WTC11 (cell line): ENCODE measurements at regions not wholly inside any gene's neighbourhood (a gene's known extent, or its start where the extent isn't known, plus 50 kb on each side); places are given as distances from the start of the nearest gene placed in this dataset.

Experiments
- ATAC-seq: fragments of 200-7000 bp; cut with Tn5 transposase; 2 replicates; pipeline ENCODE4 v1.10.0; 2021; ENCODE audit warnings: mild to moderate bottlenecking, moderate library complexity
- CTCF ChIA-PET: fragments of 300-600 bp; sonication (Branson Sonifier 250); formaldehyde crosslinking; loops from one replicate; lab custom pipeline; 2021; ENCODE audit warnings: antibody characterized with exemption; lab: Charles Lee
- POLR2A ChIA-PET: fragments of 350-600 bp; sonication (Branson Sonifier 250); formaldehyde crosslinking; loops from one replicate; lab custom pipeline; 2021; ENCODE audit warnings: antibody characterized with exemption; lab: Charles Lee
- DNase-seq: peaks from one replicate; pipeline ENCODE4 v3.0.0; 2021; ENCODE audit warnings: low spot score
- H3K27ac Mint-ChIP-seq: 2 replicates; pipeline ENCODE4 v1.8.0; 2021; ENCODE audit warnings: mixed read lengths
- H3K27me3 Mint-ChIP-seq: 2 replicates; pipeline ENCODE4 v1.8.0; 2021; ENCODE audit warnings: low read depth, mild to moderate bottlenecking, moderate library complexity, mixed read lengths
- H3K36me3 Mint-ChIP-seq: 2 replicates; pipeline ENCODE4 v1.8.0; 2021; ENCODE audit warnings: mixed read lengths
- H3K4me1 Mint-ChIP-seq: 2 replicates; pipeline ENCODE4 v1.8.0; 2022; ENCODE audit warnings: mixed read lengths
- H3K4me3 Mint-ChIP-seq: 2 replicates; pipeline ENCODE4 v1.8.0; 2021; ENCODE audit warnings: mild to moderate bottlenecking, moderate library complexity, mixed read lengths
- H3K9me3 Mint-ChIP-seq: 2 replicates; pipeline ENCODE4 v1.8.0; 2021; ENCODE audit warnings: mixed read lengths
- ATF1 ChIP-seq: sonication (generic); formaldehyde crosslinking; IDR thresholded peaks from 2 replicates; pipeline ENCODE4 v1.8.1; 2023; ENCODE audit warnings: mild to moderate bottlenecking, moderate library complexity, missing genetic modification reagents
- CREM ChIP-seq: sonication (generic); formaldehyde crosslinking; IDR thresholded peaks from 2 replicates; pipeline ENCODE4 v1.8.1; 2022; ENCODE audit warnings: mild to moderate bottlenecking, missing genetic modification reagents, moderate library complexity
- ESRRA ChIP-seq: sonication (generic); formaldehyde crosslinking; IDR thresholded peaks from 2 replicates; pipeline ENCODE4 v1.8.1; 2022; ENCODE audit warnings: mild to moderate bottlenecking, missing genetic modification reagents, borderline replicate concordance
- GABPB1 ChIP-seq: sonication (generic); formaldehyde crosslinking; IDR thresholded peaks from 2 replicates; pipeline ENCODE4 v1.8.1; 2023; ENCODE audit warnings: mild to moderate bottlenecking, missing genetic modification reagents
- GRHL2 ChIP-seq: fragments of 250-450 bp; sonication (Bioruptor Pico); IDR thresholded peaks from 2 replicates; pipeline ENCODE4 v1.8.0; 2022; ENCODE audit warnings: mild to moderate bottlenecking, moderate library complexity; ENCODE audit not compliant: insufficient replicate concordance, severe bottlenecking
- IRF2 ChIP-seq: sonication (generic); formaldehyde crosslinking; IDR thresholded peaks from 2 replicates; pipeline ENCODE4 v1.8.0; 2022; ENCODE audit warnings: low read depth, missing genetic modification reagents, borderline replicate concordance
- MYBL2 ChIP-seq: sonication (generic); formaldehyde crosslinking; IDR thresholded peaks from 2 replicates; pipeline ENCODE4 v1.8.1; 2023; ENCODE audit warnings: mild to moderate bottlenecking, moderate library complexity, missing genetic modification reagents
- NR1H2 ChIP-seq: sonication (generic); formaldehyde crosslinking; IDR thresholded peaks from 2 replicates; pipeline ENCODE4 v1.9.0; 2021; ENCODE audit warnings: mild to moderate bottlenecking, moderate library complexity, missing genetic modification reagents
- RELA ChIP-seq: sonication (generic); formaldehyde crosslinking; IDR thresholded peaks from 2 replicates; pipeline ENCODE4 v1.8.1; 2022; ENCODE audit warnings: missing genetic modification reagents, mild to moderate bottlenecking, borderline replicate concordance
- SOX15 ChIP-seq: fragments of 250-450 bp; sonication (Bioruptor Pico); IDR thresholded peaks from 2 replicates; pipeline ENCODE4 v1.9.0; 2021; ENCODE audit warnings: mild to moderate bottlenecking
- TP53 ChIP-seq: sonication (generic); formaldehyde crosslinking; IDR thresholded peaks from 2 replicates; pipeline ENCODE4 v1.8.1; 2023; ENCODE audit warnings: mild to moderate bottlenecking, missing genetic modification reagents
- ZNF138 ChIP-seq: sonication (generic); formaldehyde crosslinking; conservative IDR thresholded peaks from 2 replicates; pipeline ENCODE4 v1.8.1; 2022; ENCODE audit warnings: mild to moderate bottlenecking, moderate library complexity, missing genetic modification reagents
- TF ChIP-seq, protein P1 (sequence below): sonication (generic); formaldehyde crosslinking; IDR thresholded peaks from 2 replicates; pipeline ENCODE4 v1.8.1; 2022; ENCODE audit warnings: mild to moderate bottlenecking, moderate library complexity, missing genetic modification reagents
- TF ChIP-seq, protein P2 (sequence below): sonication (generic); formaldehyde crosslinking; IDR thresholded peaks from 2 replicates; pipeline ENCODE4 v1.8.0; 2022; ENCODE audit warnings: mild to moderate bottlenecking, missing genetic modification reagents
- TF ChIP-seq, protein P3 (sequence below): fragments of 200-600 bp; IDR thresholded peaks from 2 replicates; pipeline ENCODE4 v1.8.0; 2022; ENCODE audit warnings: antibody characterized with exemption
- TF ChIP-seq, protein P4 (sequence below): sonication (generic); formaldehyde crosslinking; IDR thresholded peaks from 2 replicates; pipeline ENCODE4 v1.8.0; 2022; ENCODE audit warnings: missing genetic modification reagents
- TF ChIP-seq, protein P5 (sequence below): fragments of 250-450 bp; sonication (Bioruptor Pico); IDR thresholded peaks from 2 replicates; pipeline ENCODE4 v1.8.0; 2021; ENCODE audit warnings: mild to moderate bottlenecking
- TF ChIP-seq, protein P6 (sequence below): fragments of 250-450 bp; sonication (Bioruptor Pico); IDR thresholded peaks from 2 replicates; pipeline ENCODE4 v1.9.0; 2021; ENCODE audit warnings: moderate library complexity, mild to moderate bottlenecking, inconsistent platforms, borderline replicate concordance
- TF ChIP-seq, protein P7 (sequence below): sonication (generic); formaldehyde crosslinking; conservative IDR thresholded peaks from 2 replicates; pipeline ENCODE4 v1.8.1; 2023; ENCODE audit warnings: mild to moderate bottlenecking, low read depth, missing genetic modification reagents, moderate library complexity

DNA sequence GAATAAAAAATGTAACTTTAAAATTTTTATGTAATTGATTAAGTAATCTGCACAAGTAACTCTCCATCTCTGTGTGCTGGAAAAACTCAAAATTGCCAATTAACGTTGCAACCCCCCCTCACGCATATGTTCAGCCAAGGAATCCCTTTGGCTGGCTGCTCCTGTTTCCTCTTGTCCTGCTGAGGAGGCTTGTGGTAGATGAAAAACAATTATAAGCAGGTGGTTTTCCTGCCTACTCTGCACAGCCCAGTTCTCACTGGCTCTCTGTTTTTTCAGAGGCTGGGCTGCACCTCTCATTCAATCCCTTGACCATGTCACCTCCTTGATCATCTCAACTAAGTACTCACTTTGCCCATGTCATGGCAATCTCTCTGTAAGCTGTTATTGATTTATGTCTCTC, 1068.4 kb downstream of the ARAP2 start:
- peaks cover 10% of the 10 kb centered on the region for H3K4me1 Mint-ChIP-seq
- ChIA-PET CTCF (no interaction called here), POLR2A (no interaction called here)
- no peak overlapping the region for H3K27ac Mint-ChIP-seq
- TF ChIP-seq TP53 (no peak), IRF2 (CRISPR knock-in tag) (no peak)
- TF ChIP-seq, protein P1, sequence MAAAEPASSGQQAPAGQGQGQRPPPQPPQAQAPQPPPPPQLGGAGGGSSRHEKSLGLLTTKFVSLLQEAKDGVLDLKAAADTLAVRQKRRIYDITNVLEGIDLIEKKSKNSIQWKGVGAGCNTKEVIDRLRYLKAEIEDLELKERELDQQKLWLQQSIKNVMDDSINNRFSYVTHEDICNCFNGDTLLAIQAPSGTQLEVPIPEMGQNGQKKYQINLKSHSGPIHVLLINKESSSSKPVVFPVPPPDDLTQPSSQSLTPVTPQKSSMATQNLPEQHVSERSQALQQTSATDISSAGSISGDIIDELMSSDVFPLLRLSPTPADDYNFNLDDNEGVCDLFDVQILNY (CRISPR knock-in tag) = no peak
- H3K4me3 Mint-ChIP-seq = no peak overlapping the region
- H3K9me3 Mint-ChIP-seq = no peaks in the 10 kb centered on the region
- ATAC-seq = peak; percentile 56
- H3K36me3 Mint-ChIP-seq = no peaks in the 10 kb centered on the region
- DNase-seq = no peak
- H3K27me3 Mint-ChIP-seq = no peaks in the 10 kb centered on the region; the same call in 1 of the 2 replicates

DNA sequence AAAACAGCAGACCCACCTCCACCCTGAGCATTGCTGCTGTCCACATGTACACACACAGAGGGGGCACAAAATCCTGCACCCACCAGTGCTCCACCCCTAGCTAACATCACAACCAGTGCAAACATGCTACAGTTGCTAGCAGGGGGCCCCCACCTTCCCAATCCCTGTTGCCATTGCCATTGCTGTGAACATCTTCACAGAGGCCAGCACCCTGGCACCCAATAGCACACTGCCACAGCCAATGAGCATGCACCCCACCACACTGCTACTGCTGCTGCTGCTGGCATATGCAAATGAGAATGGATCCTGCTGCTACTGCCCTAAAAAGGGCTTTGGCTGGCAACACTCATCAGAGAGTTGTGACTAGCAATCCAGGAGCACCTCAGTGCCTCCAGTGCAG, 1061.9 kb downstream of the ARAP2 start:
- Mint-ChIP-seq H3K4me3 (no peak overlapping the region), H3K27ac (no peak overlapping the region), H3K27me3 (no peaks in the 10 kb centered on the region; the same call in 1 of the 2 replicates), H3K36me3 (no peaks in the 10 kb centered on the region), H3K4me1 (no peaks in the 10 kb centered on the region), H3K9me3 (peaks cover 5% of the 10 kb centered on the region)
- ChIA-PET POLR2A (interaction anchor here (0.6 kb wide), 1 partner anchor 983 kb away, joined by 3 read pairs; no protein-coding TSS in a partner anchor), CTCF (no interaction called here)
- ATAC-seq (no peak), DNase-seq (no peak)
- TF ChIP-seq ESRRA (CRISPR knock-in tag) (no peak), GABPB1 (CRISPR knock-in tag) (no peak), SOX15 (CRISPR knock-in tag) (no peak), ATF1 (CRISPR knock-in tag) (no peak), GRHL2 (CRISPR knock-in tag) (no peak), ZNF138 (no peak), MYBL2 (CRISPR knock-in tag) (no peak), RELA (no peak), NR1H2 (no peak), CREM (CRISPR knock-in tag) (no peak)
- TF ChIP-seq, protein P2, sequence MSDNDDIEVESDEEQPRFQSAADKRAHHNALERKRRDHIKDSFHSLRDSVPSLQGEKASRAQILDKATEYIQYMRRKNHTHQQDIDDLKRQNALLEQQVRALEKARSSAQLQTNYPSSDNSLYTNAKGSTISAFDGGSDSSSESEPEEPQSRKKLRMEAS (CRISPR knock-in tag) = no peak
- TF ChIP-seq, protein P3, sequence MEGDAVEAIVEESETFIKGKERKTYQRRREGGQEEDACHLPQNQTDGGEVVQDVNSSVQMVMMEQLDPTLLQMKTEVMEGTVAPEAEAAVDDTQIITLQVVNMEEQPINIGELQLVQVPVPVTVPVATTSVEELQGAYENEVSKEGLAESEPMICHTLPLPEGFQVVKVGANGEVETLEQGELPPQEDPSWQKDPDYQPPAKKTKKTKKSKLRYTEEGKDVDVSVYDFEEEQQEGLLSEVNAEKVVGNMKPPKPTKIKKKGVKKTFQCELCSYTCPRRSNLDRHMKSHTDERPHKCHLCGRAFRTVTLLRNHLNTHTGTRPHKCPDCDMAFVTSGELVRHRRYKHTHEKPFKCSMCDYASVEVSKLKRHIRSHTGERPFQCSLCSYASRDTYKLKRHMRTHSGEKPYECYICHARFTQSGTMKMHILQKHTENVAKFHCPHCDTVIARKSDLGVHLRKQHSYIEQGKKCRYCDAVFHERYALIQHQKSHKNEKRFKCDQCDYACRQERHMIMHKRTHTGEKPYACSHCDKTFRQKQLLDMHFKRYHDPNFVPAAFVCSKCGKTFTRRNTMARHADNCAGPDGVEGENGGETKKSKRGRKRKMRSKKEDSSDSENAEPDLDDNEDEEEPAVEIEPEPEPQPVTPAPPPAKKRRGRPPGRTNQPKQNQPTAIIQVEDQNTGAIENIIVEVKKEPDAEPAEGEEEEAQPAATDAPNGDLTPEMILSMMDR = no peak
- TF ChIP-seq, protein P4, sequence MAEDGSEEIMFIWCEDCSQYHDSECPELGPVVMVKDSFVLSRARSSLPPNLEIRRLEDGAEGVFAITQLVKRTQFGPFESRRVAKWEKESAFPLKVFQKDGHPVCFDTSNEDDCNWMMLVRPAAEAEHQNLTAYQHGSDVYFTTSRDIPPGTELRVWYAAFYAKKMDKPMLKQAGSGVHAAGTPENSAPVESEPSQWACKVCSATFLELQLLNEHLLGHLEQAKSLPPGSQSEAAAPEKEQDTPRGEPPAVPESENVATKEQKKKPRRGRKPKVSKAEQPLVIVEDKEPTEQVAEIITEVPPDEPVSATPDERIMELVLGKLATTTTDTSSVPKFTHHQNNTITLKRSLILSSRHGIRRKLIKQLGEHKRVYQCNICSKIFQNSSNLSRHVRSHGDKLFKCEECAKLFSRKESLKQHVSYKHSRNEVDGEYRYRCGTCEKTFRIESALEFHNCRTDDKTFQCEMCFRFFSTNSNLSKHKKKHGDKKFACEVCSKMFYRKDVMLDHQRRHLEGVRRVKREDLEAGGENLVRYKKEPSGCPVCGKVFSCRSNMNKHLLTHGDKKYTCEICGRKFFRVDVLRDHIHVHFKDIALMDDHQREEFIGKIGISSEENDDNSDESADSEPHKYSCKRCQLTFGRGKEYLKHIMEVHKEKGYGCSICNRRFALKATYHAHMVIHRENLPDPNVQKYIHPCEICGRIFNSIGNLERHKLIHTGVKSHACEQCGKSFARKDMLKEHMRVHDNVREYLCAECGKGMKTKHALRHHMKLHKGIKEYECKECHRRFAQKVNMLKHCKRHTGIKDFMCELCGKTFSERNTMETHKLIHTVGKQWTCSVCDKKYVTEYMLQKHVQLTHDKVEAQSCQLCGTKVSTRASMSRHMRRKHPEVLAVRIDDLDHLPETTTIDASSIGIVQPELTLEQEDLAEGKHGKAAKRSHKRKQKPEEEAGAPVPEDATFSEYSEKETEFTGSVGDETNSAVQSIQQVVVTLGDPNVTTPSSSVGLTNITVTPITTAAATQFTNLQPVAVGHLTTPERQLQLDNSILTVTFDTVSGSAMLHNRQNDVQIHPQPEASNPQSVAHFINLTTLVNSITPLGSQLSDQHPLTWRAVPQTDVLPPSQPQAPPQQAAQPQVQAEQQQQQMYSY (CRISPR knock-in tag) = no peak
- TF ChIP-seq, protein P5, sequence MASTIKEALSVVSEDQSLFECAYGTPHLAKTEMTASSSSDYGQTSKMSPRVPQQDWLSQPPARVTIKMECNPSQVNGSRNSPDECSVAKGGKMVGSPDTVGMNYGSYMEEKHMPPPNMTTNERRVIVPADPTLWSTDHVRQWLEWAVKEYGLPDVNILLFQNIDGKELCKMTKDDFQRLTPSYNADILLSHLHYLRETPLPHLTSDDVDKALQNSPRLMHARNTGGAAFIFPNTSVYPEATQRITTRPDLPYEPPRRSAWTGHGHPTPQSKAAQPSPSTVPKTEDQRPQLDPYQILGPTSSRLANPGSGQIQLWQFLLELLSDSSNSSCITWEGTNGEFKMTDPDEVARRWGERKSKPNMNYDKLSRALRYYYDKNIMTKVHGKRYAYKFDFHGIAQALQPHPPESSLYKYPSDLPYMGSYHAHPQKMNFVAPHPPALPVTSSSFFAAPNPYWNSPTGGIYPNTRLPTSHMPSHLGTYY (CRISPR knock-in tag) = no peak
- TF ChIP-seq, protein P6, sequence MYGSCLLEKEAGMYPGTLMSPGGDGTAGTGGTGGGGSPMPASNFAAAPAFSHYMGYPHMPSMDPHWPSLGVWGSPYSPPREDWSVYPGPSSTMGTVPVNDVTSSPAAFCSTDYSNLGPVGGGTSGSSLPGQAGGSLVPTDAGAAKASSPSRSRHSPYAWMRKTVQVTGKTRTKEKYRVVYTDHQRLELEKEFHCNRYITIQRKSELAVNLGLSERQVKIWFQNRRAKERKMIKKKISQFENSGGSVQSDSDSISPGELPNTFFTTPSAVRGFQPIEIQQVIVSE (CRISPR knock-in tag) = no peak
- TF ChIP-seq, protein P7, sequence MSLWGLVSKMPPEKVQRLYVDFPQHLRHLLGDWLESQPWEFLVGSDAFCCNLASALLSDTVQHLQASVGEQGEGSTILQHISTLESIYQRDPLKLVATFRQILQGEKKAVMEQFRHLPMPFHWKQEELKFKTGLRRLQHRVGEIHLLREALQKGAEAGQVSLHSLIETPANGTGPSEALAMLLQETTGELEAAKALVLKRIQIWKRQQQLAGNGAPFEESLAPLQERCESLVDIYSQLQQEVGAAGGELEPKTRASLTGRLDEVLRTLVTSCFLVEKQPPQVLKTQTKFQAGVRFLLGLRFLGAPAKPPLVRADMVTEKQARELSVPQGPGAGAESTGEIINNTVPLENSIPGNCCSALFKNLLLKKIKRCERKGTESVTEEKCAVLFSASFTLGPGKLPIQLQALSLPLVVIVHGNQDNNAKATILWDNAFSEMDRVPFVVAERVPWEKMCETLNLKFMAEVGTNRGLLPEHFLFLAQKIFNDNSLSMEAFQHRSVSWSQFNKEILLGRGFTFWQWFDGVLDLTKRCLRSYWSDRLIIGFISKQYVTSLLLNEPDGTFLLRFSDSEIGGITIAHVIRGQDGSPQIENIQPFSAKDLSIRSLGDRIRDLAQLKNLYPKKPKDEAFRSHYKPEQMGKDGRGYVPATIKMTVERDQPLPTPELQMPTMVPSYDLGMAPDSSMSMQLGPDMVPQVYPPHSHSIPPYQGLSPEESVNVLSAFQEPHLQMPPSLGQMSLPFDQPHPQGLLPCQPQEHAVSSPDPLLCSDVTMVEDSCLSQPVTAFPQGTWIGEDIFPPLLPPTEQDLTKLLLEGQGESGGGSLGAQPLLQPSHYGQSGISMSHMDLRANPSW (CRISPR knock-in tag) = no peak
